ENCODE measurements at regions not wholly inside any gene's neighbourhood (a gene's known extent, or its start where the extent isn't known, plus 50 kb on each side); places are given as distances from the start of the nearest gene placed in this dataset.

DNA sequence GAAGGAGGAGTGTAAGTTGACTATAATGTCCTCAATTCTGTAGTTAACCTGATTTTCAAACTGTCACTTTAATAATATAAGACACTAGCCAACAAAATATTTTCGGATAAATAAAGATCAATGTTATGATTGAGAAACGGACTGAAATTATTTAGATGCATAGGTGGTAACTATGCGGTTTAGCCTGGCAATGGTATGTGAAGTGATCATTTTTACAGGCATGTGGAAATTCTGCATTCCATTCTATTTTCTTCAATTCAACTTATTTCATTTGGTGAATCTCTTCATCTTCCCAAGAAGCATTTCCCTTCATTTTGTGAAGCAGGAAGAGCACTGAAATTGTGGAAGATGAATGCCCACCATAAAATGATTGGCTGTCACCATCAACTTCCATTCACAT is 1457.5 kb upstream of the CDH9 start:
- Mint-ChIP-seq H3K36me3 (ENCODE audit: low read depth) (no peaks in the 10 kb centered on the region), H3K9me3 (ENCODE audit: low read depth) (peaks cover 2% of the 10 kb centered on the region), H3K27me3 (ENCODE audit: low read depth) (peaks cover 25% of the 10 kb centered on the region), H3K4me3 (ENCODE audit: unreplicated experiment) (no peak overlapping the region), H3K4me1 (ENCODE audit: low read depth) (no peaks in the 10 kb centered on the region), H3K27ac (ENCODE audit: unreplicated experiment) (no peak overlapping the region)
- TF ChIP-seq, protein P1, sequence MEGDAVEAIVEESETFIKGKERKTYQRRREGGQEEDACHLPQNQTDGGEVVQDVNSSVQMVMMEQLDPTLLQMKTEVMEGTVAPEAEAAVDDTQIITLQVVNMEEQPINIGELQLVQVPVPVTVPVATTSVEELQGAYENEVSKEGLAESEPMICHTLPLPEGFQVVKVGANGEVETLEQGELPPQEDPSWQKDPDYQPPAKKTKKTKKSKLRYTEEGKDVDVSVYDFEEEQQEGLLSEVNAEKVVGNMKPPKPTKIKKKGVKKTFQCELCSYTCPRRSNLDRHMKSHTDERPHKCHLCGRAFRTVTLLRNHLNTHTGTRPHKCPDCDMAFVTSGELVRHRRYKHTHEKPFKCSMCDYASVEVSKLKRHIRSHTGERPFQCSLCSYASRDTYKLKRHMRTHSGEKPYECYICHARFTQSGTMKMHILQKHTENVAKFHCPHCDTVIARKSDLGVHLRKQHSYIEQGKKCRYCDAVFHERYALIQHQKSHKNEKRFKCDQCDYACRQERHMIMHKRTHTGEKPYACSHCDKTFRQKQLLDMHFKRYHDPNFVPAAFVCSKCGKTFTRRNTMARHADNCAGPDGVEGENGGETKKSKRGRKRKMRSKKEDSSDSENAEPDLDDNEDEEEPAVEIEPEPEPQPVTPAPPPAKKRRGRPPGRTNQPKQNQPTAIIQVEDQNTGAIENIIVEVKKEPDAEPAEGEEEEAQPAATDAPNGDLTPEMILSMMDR (IDR thresholded peaks at IDR 0.05), result no peak
- no peak for DNase-seq (ENCODE audit: low spot score)

DNA sequence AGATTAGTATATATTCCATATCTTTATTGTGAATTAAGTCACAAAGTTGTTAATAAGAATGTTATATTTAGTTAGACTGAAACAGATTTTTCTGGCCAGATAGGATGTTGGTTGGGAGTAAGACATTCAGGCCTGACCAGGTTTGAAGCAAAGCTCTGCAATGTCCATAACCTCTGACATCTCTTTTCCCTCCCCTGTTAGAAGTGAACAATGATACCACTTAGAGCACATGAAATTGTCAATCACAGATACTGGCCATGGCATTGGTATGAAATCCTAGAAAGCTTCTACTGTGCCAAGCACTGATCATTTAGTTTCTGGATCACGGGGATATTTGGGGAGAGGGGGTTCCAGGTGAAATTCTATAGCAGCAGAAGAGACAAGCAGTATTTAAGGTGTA is 1455.1 kb upstream of the CDH9 start:
- Mint-ChIP-seq H3K27ac (ENCODE audit: unreplicated experiment) (no peak overlapping the region), H3K36me3 (ENCODE audit: low read depth) (no peaks in the 10 kb centered on the region)

DNA sequence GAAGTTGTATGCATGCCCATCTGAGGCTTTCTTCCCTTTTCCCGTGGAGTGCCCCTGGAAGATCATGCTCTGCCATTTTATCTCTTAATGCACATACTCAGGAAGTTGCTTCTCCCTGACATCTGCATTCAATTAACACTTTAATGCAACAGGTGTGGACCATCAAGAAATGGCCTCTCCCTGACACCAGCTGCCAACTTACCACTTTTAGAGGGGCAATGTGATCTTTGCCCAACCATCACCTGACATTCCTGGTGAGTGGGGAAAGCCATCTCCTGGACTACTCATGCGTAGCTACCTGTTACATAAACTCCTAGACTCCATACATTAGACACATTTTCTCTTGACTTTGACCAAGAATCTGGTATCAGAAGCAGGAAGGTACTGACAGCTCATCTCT is 1450.4 kb upstream of the CDH9 start:
- Mint-ChIP-seq H3K4me1 (ENCODE audit: low read depth) (no peaks in the 10 kb centered on the region), H3K36me3 (ENCODE audit: low read depth) (no peaks in the 10 kb centered on the region), H3K4me3 (ENCODE audit: unreplicated experiment) (no peak overlapping the region), H3K27me3 (ENCODE audit: low read depth) (peaks cover 10% of the 10 kb centered on the region), H3K27ac (ENCODE audit: unreplicated experiment) (no peak overlapping the region), H3K9me3 (ENCODE audit: low read depth) (peaks cover 2% of the 10 kb centered on the region)
- TF ChIP-seq, protein P1 (IDR thresholded peaks at IDR 0.05), result no peak
- DNase-seq (ENCODE audit: low spot score), result no peak

More for the DNA sequence above, 1455.1 kb upstream of the CDH9 start:
- Mint-ChIP-seq H3K4me3 (ENCODE audit: unreplicated experiment) (no peak overlapping the region), H3K9me3 (ENCODE audit: low read depth) (peaks cover 2% of the 10 kb centered on the region), H3K27me3 (ENCODE audit: low read depth) (peaks cover 28% of the 10 kb centered on the region), H3K4me1 (ENCODE audit: low read depth) (no peaks in the 10 kb centered on the region)
- no peak for DNase-seq (ENCODE audit: low spot score)
- TF ChIP-seq, protein P1 (IDR thresholded peaks at IDR 0.05), result no peak

DNA sequence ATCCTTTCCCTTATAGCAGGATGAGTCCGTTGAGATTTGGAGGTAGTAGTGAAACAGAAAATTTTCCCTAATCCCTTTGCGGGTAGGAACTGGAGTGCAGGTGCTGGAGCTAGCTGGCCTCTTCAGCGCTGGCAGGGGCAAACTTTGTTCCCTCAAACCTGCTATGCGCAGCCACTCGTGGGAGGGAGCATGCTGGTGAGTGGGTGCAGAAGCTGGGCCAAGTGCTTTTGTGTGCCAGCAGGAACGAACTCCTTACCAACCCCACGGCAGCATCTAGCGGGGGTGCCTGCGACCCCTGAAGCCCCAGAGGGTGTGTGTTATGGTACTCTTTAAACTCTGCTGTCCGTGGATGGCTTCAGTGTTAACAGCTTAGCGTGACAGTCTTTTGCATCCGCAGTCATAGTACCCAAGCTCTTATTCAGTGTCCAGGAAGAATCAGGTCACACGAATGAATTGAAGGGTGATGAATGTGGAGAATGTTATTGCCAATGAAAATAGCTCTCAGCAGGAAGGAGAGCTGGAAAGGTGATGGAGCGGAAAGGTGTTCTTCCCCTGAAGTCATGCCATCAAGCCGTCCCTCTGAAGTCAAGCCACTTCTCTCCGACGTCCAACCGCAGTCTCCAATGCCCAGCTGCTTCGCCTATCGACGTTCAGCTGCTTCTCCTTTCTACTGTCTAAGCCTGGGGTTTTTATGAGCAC is 1445.1 kb upstream of the CDH9 start:
- Mint-ChIP-seq H3K36me3 (ENCODE audit: low read depth) (no peaks in the 10 kb centered on the region), H3K4me3 (ENCODE audit: unreplicated experiment) (no peak overlapping the region), H3K9me3 (ENCODE audit: low read depth) (no peaks in the 10 kb centered on the region), H3K27me3 (ENCODE audit: low read depth) (peaks cover 2% of the 10 kb centered on the region), H3K27ac (ENCODE audit: unreplicated experiment) (no peak overlapping the region), H3K4me1 (ENCODE audit: low read depth) (no peaks in the 10 kb centered on the region)
- DNase-seq (ENCODE audit: low spot score), result peak; percentile 53
- TF ChIP-seq, protein P1 (IDR thresholded peaks at IDR 0.05), result no peak

DNA sequence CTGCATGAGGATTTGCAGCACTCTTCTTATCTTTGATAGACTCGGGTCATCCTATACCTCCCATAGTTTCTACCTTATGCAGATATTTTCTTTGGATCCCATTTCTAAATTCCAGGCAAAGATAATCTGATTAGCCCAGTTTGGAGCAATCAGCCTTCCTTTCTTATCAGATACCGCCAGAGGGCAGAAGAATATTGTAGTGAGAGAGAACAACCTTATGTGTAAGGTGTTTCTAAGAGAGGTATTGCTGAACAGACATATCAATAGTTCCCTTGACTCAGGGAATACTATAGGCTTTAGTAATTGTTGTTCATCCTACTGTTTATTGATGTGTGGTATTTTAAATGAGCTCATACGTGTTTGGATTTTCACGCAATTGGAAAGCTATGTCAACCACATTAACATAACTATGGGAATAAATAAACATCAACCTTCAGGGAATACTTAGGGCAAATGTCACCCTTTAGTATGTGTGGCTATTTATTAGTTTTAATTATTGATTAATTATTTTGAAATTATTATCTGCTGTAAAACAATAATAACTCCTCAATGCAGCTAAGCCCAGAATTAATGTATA is 1435.2 kb upstream of the CDH9 start:
- DNase-seq (ENCODE audit: low spot score), result no peak
- H3K4me1 Mint-ChIP-seq (ENCODE audit: low read depth), result no peaks in the 10 kb centered on the region
- no peaks in the 10 kb centered on the region for H3K36me3 Mint-ChIP-seq (ENCODE audit: low read depth)
- H3K27ac Mint-ChIP-seq (ENCODE audit: unreplicated experiment), result no peak overlapping the region
- TF ChIP-seq, protein P1 (IDR thresholded peaks at IDR 0.05), result peak; percentile 73
- no peak overlapping the region for H3K4me3 Mint-ChIP-seq (ENCODE audit: unreplicated experiment)
- H3K27me3 Mint-ChIP-seq (ENCODE audit: low read depth), result peaks cover 17% of the 10 kb centered on the region
- no peaks in the 10 kb centered on the region for H3K9me3 Mint-ChIP-seq (ENCODE audit: low read depth)
